ENCODE measurements at regions not wholly inside any gene's neighbourhood (a gene's known extent, or its start where the extent isn't known, plus 50 kb on each side); places are given as distances from the start of the nearest gene placed in this dataset.

- Mint-ChIP-seq H3K9me3 (peaks cover 4% of the 10 kb centered on the region), H3K27me3 (no peaks in the 10 kb centered on the region), H3K4me3 (no peak overlapping the region), H3K4me1 (ENCODE audit: low read depth) (no peaks in the 10 kb centered on the region), H3K36me3 (ENCODE audit: low read depth) (no peaks in the 10 kb centered on the region), H3K27ac (no peak overlapping the region)
- ATAC-seq (ENCODE audit: poor library complexity): no peak
- H3K27ac ChIP-seq (ENCODE audit: low read depth in 1 of 2, low read length in 2 of 2): no peak overlapping the region
- intact Hi-C loops (cut with DNase I, micrococcal nuclease): no loop called here
- CTCF ChIA-PET: no interaction called here
- H3K36me3 ChIP-seq (ENCODE audit: insufficient read depth, low read length): no peaks in the 10 kb centered on the region
- DNase-seq: no peak
- TF ChIP-seq CTCF (IDR thresholded peaks at IDR 0.05): no peak
- no peak overlapping the region for H3K4me3 ChIP-seq (ENCODE audit: low read length)
- no peaks in the 10 kb centered on the region for H3K4me1 ChIP-seq (ENCODE audit: insufficient read depth, low read length)
- POLR2A ChIA-PET: no interaction called here
- H3K9me3 ChIP-seq (ENCODE audit: control insufficient read depth in 1 of 2, insufficient read depth in 1 of 2, low read length in 2 of 2): peaks cover 0 to 4% of the 10 kb centered on the region in 2 experiments
- H3K27me3 ChIP-seq (ENCODE audit: control insufficient read depth in 1 of 2, insufficient read depth in 2 of 2, low read length in 2 of 2): no peaks in the 10 kb centered on the region
Observed at GRCh38 chr2:146868051-146868450, 976.8 kb upstream of the ACVR2A start.

GRCh38 chr2:146867477-146867986 is 977.3 kb upstream of the ACVR2A start:
- H3K36me3 ChIP-seq (ENCODE audit: insufficient read depth, low read length): no peaks in the 10 kb centered on the region
- H3K27ac ChIP-seq (ENCODE audit: low read depth in 1 of 2, low read length in 2 of 2): no peak overlapping the region
- no peak overlapping the region for H3K4me3 Mint-ChIP-seq
- no peaks in the 10 kb centered on the region for H3K4me1 Mint-ChIP-seq (ENCODE audit: low read depth)
- no peaks in the 10 kb centered on the region for H3K27me3 Mint-ChIP-seq
- DNase-seq (no peak), ATAC-seq (ENCODE audit: poor library complexity) (no peak)
- peaks cover 0 to 4% of the 10 kb centered on the region in 2 experiments for H3K9me3 ChIP-seq (ENCODE audit: control insufficient read depth in 1 of 2, insufficient read depth in 1 of 2, low read length in 2 of 2)
- ChIA-PET CTCF (no interaction called here), POLR2A (no interaction called here)
- H3K27me3 ChIP-seq (ENCODE audit: control insufficient read depth in 1 of 2, insufficient read depth in 2 of 2, low read length in 2 of 2): no peaks in the 10 kb centered on the region
- H3K9me3 Mint-ChIP-seq: peaks cover 4% of the 10 kb centered on the region
- TF ChIP-seq CTCF (IDR thresholded peaks at IDR 0.05): no peak
- intact Hi-C loops (cut with DNase I, micrococcal nuclease): no loop called here
- no peak overlapping the region for H3K4me3 ChIP-seq (ENCODE audit: low read length)
- H3K27ac Mint-ChIP-seq: no peak overlapping the region
- no peaks in the 10 kb centered on the region for H3K4me1 ChIP-seq (ENCODE audit: insufficient read depth, low read length)
- H3K36me3 Mint-ChIP-seq (ENCODE audit: low read depth): no peaks in the 10 kb centered on the region

GRCh38 chr2:146853741-146854444 is 990.9 kb upstream of the ACVR2A start:
- Mint-ChIP-seq H3K4me1 (ENCODE audit: low read depth) (no peaks in the 10 kb centered on the region), H3K27ac (no peak overlapping the region), H3K36me3 (ENCODE audit: low read depth) (no peaks in the 10 kb centered on the region), H3K4me3 (no peak overlapping the region), H3K27me3 (no peaks in the 10 kb centered on the region), H3K9me3 (peaks cover 2% of the 10 kb centered on the region)
- no peak for TF ChIP-seq CTCF (IDR thresholded peaks at IDR 0.05)
- Histone ChIP-seq H3K36me3 (ENCODE audit: insufficient read depth, low read length) (no peaks in the 10 kb centered on the region), H3K27ac (ENCODE audit: low read depth in 1 of 2, low read length in 2 of 2) (no peak overlapping the region), H3K9me3 (ENCODE audit: control insufficient read depth in 1 of 2, insufficient read depth in 1 of 2, low read length in 2 of 2) (no peaks in the 10 kb centered on the region), H3K27me3 (ENCODE audit: control insufficient read depth in 1 of 2, insufficient read depth in 2 of 2, low read length in 2 of 2) (no peaks in the 10 kb centered on the region), H3K4me3 (ENCODE audit: low read length) (no peak overlapping the region), H3K4me1 (ENCODE audit: insufficient read depth, low read length) (no peaks in the 10 kb centered on the region)
- ATAC-seq (ENCODE audit: poor library complexity) (no peak), DNase-seq (no peak)
- intact Hi-C loops (cut with DNase I, micrococcal nuclease): no loop called here
- ChIA-PET CTCF (no interaction called here), POLR2A (no interaction called here)
